ENCODE measurements at regions not wholly inside any gene's neighbourhood (a gene's known extent, or its start where the extent isn't known, plus 50 kb on each side); places are given as distances from the start of the nearest gene placed in this dataset.
A peak's percentile ranks its signal among the peaks of the same experiment; 100 is the strongest.

GRCh38 chr14:66135831-66136230, 350.3 kb upstream of the CCDC196 start:
- no peaks in the 10 kb centered on the region for H3K27me3 ChIP-seq (ENCODE audit: low read depth, low read length)
- no peaks in the 10 kb centered on the region for H3K79me2 ChIP-seq (ENCODE audit: low read length)
- peaks cover 12% of the 10 kb centered on the region for H3K4me1 ChIP-seq (ENCODE audit: low read length)
- no peaks in the 10 kb centered on the region for H3K36me3 ChIP-seq (replicated peaks; ENCODE audit: low read depth, low read length)
- H3K27ac ChIP-seq (ENCODE audit: low read length), result no peak overlapping the region
- no peak overlapping the region for H2AFZ ChIP-seq (ENCODE audit: low read depth, low read length)
- TF ChIP-seq EZH2phosphoT487 (IDR thresholded peaks at IDR 0.05; ENCODE audit: low read depth), result no peak
- no peak for TF ChIP-seq CTCF (IDR thresholded peaks at IDR 0.05; ENCODE audit: low read depth, low read length)
- H3K9me3 ChIP-seq (ENCODE audit: insufficient read depth, low read length), result no peaks in the 10 kb centered on the region
- H3K4me2 ChIP-seq (ENCODE audit: low read length), result no peak overlapping the region
- no peak overlapping the region for H3K4me3 ChIP-seq (ENCODE audit: low read length)
- H3K9ac ChIP-seq (ENCODE audit: low read length), result no peak overlapping the region
- H4K20me1 ChIP-seq (ENCODE audit: insufficient read depth, low read length), result no peaks in the 10 kb centered on the region

- no peaks in the 10 kb centered on the region for H4K20me1 ChIP-seq (ENCODE audit: insufficient read depth, low read length)
- no peaks in the 10 kb centered on the region for H3K27me3 ChIP-seq (ENCODE audit: low read depth, low read length)
- no peaks in the 10 kb centered on the region for H3K79me2 ChIP-seq (ENCODE audit: low read length)
- no peaks in the 10 kb centered on the region for H3K9me3 ChIP-seq (ENCODE audit: insufficient read depth, low read length)
- no peak overlapping the region for H3K9ac ChIP-seq (ENCODE audit: low read length)
- no peak overlapping the region for H2AFZ ChIP-seq (ENCODE audit: low read depth, low read length)
- H3K4me2 ChIP-seq (ENCODE audit: low read length), result no peak overlapping the region
- H3K4me1 ChIP-seq (ENCODE audit: low read length), result peaks cover 13% of the 10 kb centered on the region
- no peak overlapping the region for H3K4me3 ChIP-seq (ENCODE audit: low read length)
- TF ChIP-seq CTCF (IDR thresholded peaks at IDR 0.05; ENCODE audit: low read depth, low read length), result no peak
- no peak for TF ChIP-seq EZH2phosphoT487 (IDR thresholded peaks at IDR 0.05; ENCODE audit: low read depth)
- H3K27ac ChIP-seq (ENCODE audit: low read length), result no peak overlapping the region
- H3K36me3 ChIP-seq (replicated peaks; ENCODE audit: low read depth, low read length), result no peaks in the 10 kb centered on the region
These were observed 349.1 kb upstream of the CCDC196 start for GRCh38 chr14:66137081-66137480.

GRCh38 chr14:66139432-66139831, 346.7 kb upstream of the CCDC196 start:
- no peaks in the 10 kb centered on the region for H3K27me3 ChIP-seq (ENCODE audit: low read depth, low read length)
- H3K27ac ChIP-seq (ENCODE audit: low read length), result no peak overlapping the region
- peaks cover 13% of the 10 kb centered on the region for H3K4me1 ChIP-seq (ENCODE audit: low read length)
- H2AFZ ChIP-seq (ENCODE audit: low read depth, low read length), result no peak overlapping the region
- H3K9me3 ChIP-seq (ENCODE audit: insufficient read depth, low read length), result no peaks in the 10 kb centered on the region
- no peak overlapping the region for H3K9ac ChIP-seq (ENCODE audit: low read length)
- H3K4me2 ChIP-seq (ENCODE audit: low read length), result no peak overlapping the region
- H4K20me1 ChIP-seq (ENCODE audit: insufficient read depth, low read length), result no peaks in the 10 kb centered on the region
- TF ChIP-seq CTCF (IDR thresholded peaks at IDR 0.05; ENCODE audit: low read depth, low read length) (no peak), EZH2phosphoT487 (IDR thresholded peaks at IDR 0.05; ENCODE audit: low read depth) (no peak)
- no peak overlapping the region for H3K4me3 ChIP-seq (ENCODE audit: low read length)
- no peaks in the 10 kb centered on the region for H3K79me2 ChIP-seq (ENCODE audit: low read length)
- no peaks in the 10 kb centered on the region for H3K36me3 ChIP-seq (replicated peaks; ENCODE audit: low read depth, low read length)

- no peaks in the 10 kb centered on the region for H4K20me1 ChIP-seq (ENCODE audit: insufficient read depth, low read length)
- TF ChIP-seq EZH2phosphoT487 (IDR thresholded peaks at IDR 0.05; ENCODE audit: low read depth) (no peak), CTCF (IDR thresholded peaks at IDR 0.05; ENCODE audit: low read depth, low read length) (no peak)
- no peak overlapping the region for H3K4me3 ChIP-seq (ENCODE audit: low read length)
- no peak overlapping the region for H3K9ac ChIP-seq (ENCODE audit: low read length)
- H3K4me1 ChIP-seq (ENCODE audit: low read length), result peaks cover 13% of the 10 kb centered on the region
- peak overlapping the region; percentile 51 for H3K4me2 ChIP-seq (ENCODE audit: low read length)
- no peaks in the 10 kb centered on the region for H3K9me3 ChIP-seq (ENCODE audit: insufficient read depth, low read length)
- H3K79me2 ChIP-seq (ENCODE audit: low read length), result no peaks in the 10 kb centered on the region
- H3K27ac ChIP-seq (ENCODE audit: low read length), result no peak overlapping the region
- no peaks in the 10 kb centered on the region for H3K27me3 ChIP-seq (ENCODE audit: low read depth, low read length)
- H3K36me3 ChIP-seq (replicated peaks; ENCODE audit: low read depth, low read length), result no peaks in the 10 kb centered on the region
- H2AFZ ChIP-seq (ENCODE audit: low read depth, low read length), result no peak overlapping the region
These were observed 345.8 kb upstream of the CCDC196 start for GRCh38 chr14:66140213-66140918.
